K562 (cell line): ENCODE measurements at regions not wholly inside any gene's neighbourhood (a gene's known extent, or its start where the extent isn't known, plus 50 kb on each side); places are given as distances from the start of the nearest gene placed in this dataset.

Experiments
- BMI1 ChIP-seq: fragments of 150-350 bp; IDR thresholded peaks from 2 replicates; pipeline ENCODE4 v1.6.1; 2014; ENCODE audit warnings: low read length
- CSDE1 ChIP-seq, 2 experiments: fragments of 450-650 bp; IDR thresholded peaks; 2 replicates each; pipeline ENCODE4 v1.6.1; 2016; ENCODE audit warnings: mild to moderate bottlenecking in 1 of 2
- CTBP1 ChIP-seq: fragments of 450-650 bp; IDR thresholded peaks from 2 replicates; pipeline ENCODE4 v1.6.1; 2016; ENCODE audit warnings: borderline replicate concordance
- ETS2 ChIP-seq: IDR thresholded peaks from 2 replicates; pipeline ENCODE4 v1.6.1; 2016; ENCODE audit warnings: borderline replicate concordance, missing genetic modification characterization, mild to moderate bottlenecking, moderate library complexity, missing compliant biosample characterization; ENCODE audit not compliant: poor library complexity, severe bottlenecking
- ETV6 ChIP-seq, 3 experiments: fragments of 150-350 bp in 1 of 3; sonication (generic) in 1 of 3; formaldehyde crosslinking in 1 of 3; IDR thresholded peaks; 2 replicates each; pipeline versions ENCODE4 v1.6.1 to v1.8.0; 2014 to 2022; ENCODE audit warnings: borderline replicate concordance in 2 of 3, low read depth in 2 of 3, antibody characterized with exemption in 1 of 3, low read length in 1 of 3, mild to moderate bottlenecking in 1 of 3, missing genetic modification reagents in 1 of 3
- MAZ ChIP-seq, 2 experiments: fragments of 450-650 bp in 1 of 2; sonication (generic) in 1 of 2; formaldehyde crosslinking; IDR thresholded peaks in 1 of 2; conservative IDR thresholded peaks in 1 of 2; 2 replicates each; pipeline versions ENCODE4 v1.4.0 to v1.5.0; 2020; ENCODE audit warnings: mild to moderate bottlenecking in 1 of 2, missing genetic modification reagents in 1 of 2
- MCM5 ChIP-seq: fragments of 450-650 bp; IDR thresholded peaks from 2 replicates; pipeline ENCODE4 v1.6.1; 2016; ENCODE audit warnings: low read depth
- MECOM ChIP-seq: fragments of 250-450 bp; sonication (Bioruptor Pico); IDR thresholded peaks from 2 replicates; pipeline ENCODE4 v1.8.0; 2022; ENCODE audit warnings: inconsistent platforms
- SIN3B ChIP-seq: fragments of 450-650 bp; IDR thresholded peaks from 2 replicates; pipeline ENCODE4 v1.6.1; 2017; ENCODE audit warnings: low read depth, mild to moderate bottlenecking, moderate library complexity
- SMARCA4 ChIP-seq: fragments of 450-650 bp; IDR thresholded peaks from 2 replicates; pipeline ENCODE4 v1.6.1; 2016
- SMARCE1 ChIP-seq: fragments of 450-650 bp; IDR thresholded peaks from 2 replicates; pipeline ENCODE4 v1.7.1; 2016; ENCODE audit warnings: mild to moderate bottlenecking
- SOX6 ChIP-seq: fragments of 450-650 bp; IDR thresholded peaks from 2 replicates; pipeline ENCODE4 v1.6.1; 2014; ENCODE audit warnings: mild to moderate bottlenecking
- TARDBP ChIP-seq: fragments of 450-650 bp; IDR thresholded peaks from 2 replicates; pipeline ENCODE4 v1.6.1; 2016
- ZEB2 ChIP-seq: fragments of 450-650 bp; IDR thresholded peaks from 2 replicates; pipeline ENCODE4 v1.6.1; 2016
- ZNF583 ChIP-seq: fragments of 250-450 bp; sonication (Bioruptor Pico); IDR thresholded peaks from 2 replicates; pipeline ENCODE4 v1.4.0; 2020
- TF ChIP-seq, protein P1 (sequence below): fragments of 450-650 bp; IDR thresholded peaks from 2 replicates; pipeline ENCODE4 v1.6.1; 2016
- TF ChIP-seq, protein P2 (sequence below): fragments of 450-650 bp; IDR thresholded peaks from 2 replicates; pipeline ENCODE4 v1.6.1; 2018; ENCODE audit not compliant: partially characterized antibody
- TF ChIP-seq, protein P3 (sequence below): fragments of 250-450 bp; sonication (Bioruptor Pico); IDR thresholded peaks from 2 replicates; pipeline ENCODE4 v1.4.0; 2020; ENCODE audit warnings: mild to moderate bottlenecking, moderate library complexity
- TF ChIP-seq, protein P4 (sequence below): sonication (generic); formaldehyde crosslinking; IDR thresholded peaks from 2 replicates; pipeline ENCODE4 v1.8.1; 2023; ENCODE audit warnings: mild to moderate bottlenecking, missing genetic modification reagents

DNA sequence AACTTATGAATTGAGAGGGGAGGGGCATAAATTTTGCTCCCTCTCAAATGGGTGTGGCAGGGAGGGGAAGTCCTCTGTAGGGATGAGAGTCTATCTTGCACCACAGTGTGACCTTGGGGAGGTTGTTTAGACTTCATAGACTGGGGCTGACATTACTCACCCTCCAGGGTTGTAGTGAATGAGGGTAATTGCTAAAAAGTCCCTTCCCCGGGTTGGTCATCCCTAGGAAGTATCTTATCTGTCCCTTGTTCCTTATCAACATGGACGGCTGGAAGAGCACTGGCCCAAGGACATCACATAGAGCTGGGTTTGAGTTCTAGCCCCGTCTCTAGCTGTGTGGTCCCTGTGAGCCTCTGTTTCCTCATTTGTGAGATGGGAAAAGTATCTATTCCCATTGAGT, 52.4 kb upstream of the SLC2A1 start (continued):
- TF ChIP-seq SOX6 (peak; percentile 49; the same call in 1 of the 2 replicates), ETS2 (tag) (no peak), MECOM (peak; percentile 71; the same call in 1 of the 2 replicates), ZEB2 (peak; percentile 63; the same call in 1 of the 2 replicates), ETV6 (IDR thresholded peaks at IDR 0.05; ENCODE audit: borderline replicate concordance in 1 of 2, low read depth in 2 of 2, low read length in 1 of 2) (no peak), ETV6 (CRISPR knock-in tag; IDR thresholded peaks at IDR 0.05; ENCODE audit: borderline replicate concordance) (no peak), MCM5 (no peak), ZNF583 (CRISPR knock-in tag) (no peak), SIN3B (no peak), SMARCA4 (peak; percentile 81), CSDE1 (IDR thresholded peaks at IDR 0.05) (0 out of 4 replicates have a peak, but pooled peaks of 1 of the 2 experiments have one; percentile 17), MAZ (CRISPR knock-in tag; conservative IDR thresholded peaks at IDR 0.05 in 1 of 2, IDR thresholded peaks at IDR 0.05 in 1 of 2) (no peak), SMARCE1 (peak; percentile 71), CTBP1 (peak; percentile 95), BMI1 (no peak), TARDBP (no peak)
- TF ChIP-seq, protein P1, sequence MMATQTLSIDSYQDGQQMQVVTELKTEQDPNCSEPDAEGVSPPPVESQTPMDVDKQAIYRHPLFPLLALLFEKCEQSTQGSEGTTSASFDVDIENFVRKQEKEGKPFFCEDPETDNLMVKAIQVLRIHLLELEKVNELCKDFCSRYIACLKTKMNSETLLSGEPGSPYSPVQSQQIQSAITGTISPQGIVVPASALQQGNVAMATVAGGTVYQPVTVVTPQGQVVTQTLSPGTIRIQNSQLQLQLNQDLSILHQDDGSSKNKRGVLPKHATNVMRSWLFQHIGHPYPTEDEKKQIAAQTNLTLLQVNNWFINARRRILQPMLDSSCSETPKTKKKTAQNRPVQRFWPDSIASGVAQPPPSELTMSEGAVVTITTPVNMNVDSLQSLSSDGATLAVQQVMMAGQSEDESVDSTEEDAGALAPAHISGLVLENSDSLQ, result 0 out of 2 replicates have a peak, but pooled peaks have one; percentile 15
- TF ChIP-seq, protein P2, sequence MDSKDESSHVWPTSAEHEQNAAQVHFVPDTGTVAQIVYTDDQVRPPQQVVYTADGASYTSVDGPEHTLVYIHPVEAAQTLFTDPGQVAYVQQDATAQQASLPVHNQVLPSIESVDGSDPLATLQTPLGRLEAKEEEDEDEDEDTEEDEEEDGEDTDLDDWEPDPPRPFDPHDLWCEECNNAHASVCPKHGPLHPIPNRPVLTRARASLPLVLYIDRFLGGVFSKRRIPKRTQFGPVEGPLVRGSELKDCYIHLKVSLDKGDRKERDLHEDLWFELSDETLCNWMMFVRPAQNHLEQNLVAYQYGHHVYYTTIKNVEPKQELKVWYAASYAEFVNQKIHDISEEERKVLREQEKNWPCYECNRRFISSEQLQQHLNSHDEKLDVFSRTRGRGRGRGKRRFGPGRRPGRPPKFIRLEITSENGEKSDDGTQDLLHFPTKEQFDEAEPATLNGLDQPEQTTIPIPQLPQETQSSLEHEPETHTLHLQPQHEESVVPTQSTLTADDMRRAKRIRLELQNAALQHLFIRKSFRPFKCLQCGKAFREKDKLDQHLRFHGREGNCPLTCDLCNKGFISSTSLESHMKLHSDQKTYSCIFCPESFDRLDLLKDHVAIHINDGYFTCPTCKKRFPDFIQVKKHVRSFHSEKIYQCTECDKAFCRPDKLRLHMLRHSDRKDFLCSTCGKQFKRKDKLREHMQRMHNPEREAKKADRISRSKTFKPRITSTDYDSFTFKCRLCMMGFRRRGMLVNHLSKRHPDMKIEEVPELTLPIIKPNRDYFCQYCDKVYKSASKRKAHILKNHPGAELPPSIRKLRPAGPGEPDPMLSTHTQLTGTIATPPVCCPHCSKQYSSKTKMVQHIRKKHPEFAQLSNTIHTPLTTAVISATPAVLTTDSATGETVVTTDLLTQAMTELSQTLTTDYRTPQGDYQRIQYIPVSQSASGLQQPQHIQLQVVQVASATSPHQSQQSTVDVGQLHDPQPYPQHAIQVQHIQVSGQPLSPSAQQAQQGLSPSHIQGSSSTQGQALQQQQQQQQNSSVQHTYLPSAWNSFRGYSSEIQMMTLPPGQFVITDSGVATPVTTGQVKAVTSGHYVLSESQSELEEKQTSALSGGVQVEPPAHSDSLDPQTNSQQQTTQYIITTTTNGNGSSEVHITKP, result peak; percentile 51
- TF ChIP-seq, protein P3, sequence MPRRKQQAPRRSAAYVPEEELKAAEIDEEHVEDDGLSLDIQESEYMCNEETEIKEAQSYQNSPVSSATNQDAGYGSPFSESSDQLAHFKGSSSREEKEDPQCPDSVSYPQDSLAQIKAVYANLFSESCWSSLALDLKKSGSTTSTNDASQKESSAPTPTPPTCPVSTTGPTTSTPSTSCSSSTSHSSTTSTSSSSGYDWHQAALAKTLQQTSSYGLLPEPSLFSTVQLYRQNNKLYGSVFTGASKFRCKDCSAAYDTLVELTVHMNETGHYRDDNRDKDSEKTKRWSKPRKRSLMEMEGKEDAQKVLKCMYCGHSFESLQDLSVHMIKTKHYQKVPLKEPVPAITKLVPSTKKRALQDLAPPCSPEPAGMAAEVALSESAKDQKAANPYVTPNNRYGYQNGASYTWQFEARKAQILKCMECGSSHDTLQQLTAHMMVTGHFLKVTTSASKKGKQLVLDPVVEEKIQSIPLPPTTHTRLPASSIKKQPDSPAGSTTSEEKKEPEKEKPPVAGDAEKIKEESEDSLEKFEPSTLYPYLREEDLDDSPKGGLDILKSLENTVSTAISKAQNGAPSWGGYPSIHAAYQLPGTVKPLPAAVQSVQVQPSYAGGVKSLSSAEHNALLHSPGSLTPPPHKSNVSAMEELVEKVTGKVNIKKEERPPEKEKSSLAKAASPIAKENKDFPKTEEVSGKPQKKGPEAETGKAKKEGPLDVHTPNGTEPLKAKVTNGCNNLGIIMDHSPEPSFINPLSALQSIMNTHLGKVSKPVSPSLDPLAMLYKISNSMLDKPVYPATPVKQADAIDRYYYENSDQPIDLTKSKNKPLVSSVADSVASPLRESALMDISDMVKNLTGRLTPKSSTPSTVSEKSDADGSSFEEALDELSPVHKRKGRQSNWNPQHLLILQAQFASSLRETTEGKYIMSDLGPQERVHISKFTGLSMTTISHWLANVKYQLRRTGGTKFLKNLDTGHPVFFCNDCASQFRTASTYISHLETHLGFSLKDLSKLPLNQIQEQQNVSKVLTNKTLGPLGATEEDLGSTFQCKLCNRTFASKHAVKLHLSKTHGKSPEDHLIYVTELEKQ, result no peak
- TF ChIP-seq, protein P4, sequence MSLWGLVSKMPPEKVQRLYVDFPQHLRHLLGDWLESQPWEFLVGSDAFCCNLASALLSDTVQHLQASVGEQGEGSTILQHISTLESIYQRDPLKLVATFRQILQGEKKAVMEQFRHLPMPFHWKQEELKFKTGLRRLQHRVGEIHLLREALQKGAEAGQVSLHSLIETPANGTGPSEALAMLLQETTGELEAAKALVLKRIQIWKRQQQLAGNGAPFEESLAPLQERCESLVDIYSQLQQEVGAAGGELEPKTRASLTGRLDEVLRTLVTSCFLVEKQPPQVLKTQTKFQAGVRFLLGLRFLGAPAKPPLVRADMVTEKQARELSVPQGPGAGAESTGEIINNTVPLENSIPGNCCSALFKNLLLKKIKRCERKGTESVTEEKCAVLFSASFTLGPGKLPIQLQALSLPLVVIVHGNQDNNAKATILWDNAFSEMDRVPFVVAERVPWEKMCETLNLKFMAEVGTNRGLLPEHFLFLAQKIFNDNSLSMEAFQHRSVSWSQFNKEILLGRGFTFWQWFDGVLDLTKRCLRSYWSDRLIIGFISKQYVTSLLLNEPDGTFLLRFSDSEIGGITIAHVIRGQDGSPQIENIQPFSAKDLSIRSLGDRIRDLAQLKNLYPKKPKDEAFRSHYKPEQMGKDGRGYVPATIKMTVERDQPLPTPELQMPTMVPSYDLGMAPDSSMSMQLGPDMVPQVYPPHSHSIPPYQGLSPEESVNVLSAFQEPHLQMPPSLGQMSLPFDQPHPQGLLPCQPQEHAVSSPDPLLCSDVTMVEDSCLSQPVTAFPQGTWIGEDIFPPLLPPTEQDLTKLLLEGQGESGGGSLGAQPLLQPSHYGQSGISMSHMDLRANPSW (CRISPR knock-in tag), result no peak
